Neural cell (in vitro differentiated cells): ENCODE measurements at regions not wholly inside any gene's neighbourhood (a gene's known extent, or its start where the extent isn't known, plus 50 kb on each side); places are given as distances from the start of the nearest gene placed in this dataset.

Experiments
- H2AFZ ChIP-seq: fragments of 200-600, 300-800 bp; sonication (generic), shearing (Covaris generic); 2 replicates; pipeline ENCODE4 v1.6.0; 2014; ENCODE audit warnings: low read depth, mild to moderate bottlenecking, antibody characterized with exemption, low read length, moderate library complexity
- H3F3A ChIP-seq: fragments of 200-600 bp; shearing (Covaris generic); 2 replicates; pipeline ENCODE4 v1.6.1; 2016; ENCODE audit warnings: mild to moderate bottlenecking, moderate library complexity, mixed read lengths, antibody characterized with exemption, low read length; ENCODE audit not compliant: insufficient read depth, poor library complexity, severe bottlenecking
- H3K27ac ChIP-seq: fragments of 200-600, 300-800 bp; sonication (generic), shearing (Covaris generic); 2 replicates; pipeline ENCODE4 v1.5.1; 2014; ENCODE audit warnings: mild to moderate bottlenecking, low read length, moderate library complexity
- H3K27me3 ChIP-seq: fragments of 300-800, 200-600 bp; sonication (generic), shearing (Covaris generic); 2 replicates; pipeline ENCODE4 v1.6.0; 2014; ENCODE audit warnings: mild to moderate bottlenecking, low read depth, low read length, moderate library complexity; ENCODE audit not compliant: insufficient read depth
- H3K36me3 ChIP-seq: fragments of 300-800, 200-600 bp; sonication (generic), shearing (Covaris generic); 2 replicates; pipeline ENCODE4 v1.5.1; 2014; ENCODE audit warnings: mild to moderate bottlenecking, antibody characterized with exemption, low read length, moderate library complexity; ENCODE audit not compliant: insufficient read depth
- H3K4me2 ChIP-seq: fragments of 300-800, 200-600 bp; sonication (generic), shearing (Covaris generic); 2 replicates; pipeline ENCODE4 v1.6.0; 2014; ENCODE audit warnings: mild to moderate bottlenecking, low read length
- H3K4me3 ChIP-seq: fragments of 300-800, 200-600 bp; sonication (generic), shearing (Covaris generic); 2 replicates; pipeline ENCODE4 v1.5.1; 2014; ENCODE audit warnings: mild to moderate bottlenecking, low read length, moderate library complexity
- H3K79me2 ChIP-seq: fragments of 200-600 bp; shearing (Covaris generic); replicated peaks from 2 replicates; pipeline ENCODE4 v1.6.0; 2014; ENCODE audit warnings: mild to moderate bottlenecking, low read length, moderate library complexity; ENCODE audit not compliant: insufficient read depth
- H3K9ac ChIP-seq: fragments of 300-800, 200-600 bp; sonication (generic), shearing (Covaris generic); 2 replicates; pipeline ENCODE4 v1.6.1; 2016; ENCODE audit warnings: mild to moderate bottlenecking, low read length, mixed read lengths
- H3K9me2 ChIP-seq: fragments of 200-600 bp; shearing (Covaris generic); 2 replicates; pipeline ENCODE4 v1.6.1; 2016; ENCODE audit warnings: mild to moderate bottlenecking, low read length, mixed read lengths; ENCODE audit not compliant: insufficient read depth
- H3K9me3 ChIP-seq: fragments of 200-600, 300-800 bp; sonication (generic), shearing (Covaris generic); 2 replicates; pipeline ENCODE4 v1.6.1; 2016; ENCODE audit warnings: mild to moderate bottlenecking, mixed run types, low read length, moderate library complexity, mixed read lengths
- H4K20me1 ChIP-seq: fragments of 200-600 bp; shearing (Covaris generic); 2 replicates; pipeline ENCODE4 v1.6.1; 2016; ENCODE audit warnings: mild to moderate bottlenecking, mixed run types; ENCODE audit not compliant: insufficient read depth
- CTCF ChIP-seq: fragments of 450-650 bp; IDR thresholded peaks from 2 replicates; pipeline ENCODE4 v1.5.1; 2014; ENCODE audit warnings: antibody characterized with exemption, mild to moderate bottlenecking, moderate library complexity; ENCODE audit not compliant: poor library complexity, severe bottlenecking
- EP300 ChIP-seq: fragments of 450-650 bp; conservative IDR thresholded peaks from 2 replicates; pipeline ENCODE4 v1.6.1; 2014; ENCODE audit warnings: antibody characterized with exemption, mild to moderate bottlenecking, moderate library complexity; ENCODE audit not compliant: poor library complexity, severe bottlenecking
- EZH2 ChIP-seq: fragments of 200-600, 300-800 bp; shearing (Covaris generic), sonication (generic); IDR thresholded peaks from 2 replicates; pipeline ENCODE4 v1.6.1; 2014; ENCODE audit warnings: antibody characterized with exemption, low read length, borderline replicate concordance, mild to moderate bottlenecking; ENCODE audit not compliant: insufficient read depth, poor library complexity, severe bottlenecking
- MXI1 ChIP-seq: fragments of 450-650 bp; conservative IDR thresholded peaks from 2 replicates; pipeline ENCODE4 v1.6.1; 2014; ENCODE audit warnings: antibody characterized with exemption, mild to moderate bottlenecking; ENCODE audit not compliant: poor library complexity, severe bottlenecking
- POLR2AphosphoS5 ChIP-seq: IDR thresholded peaks from 2 replicates; pipeline ENCODE4 v1.6.1; 2012
- RAD21 ChIP-seq: fragments of 450-650 bp; conservative IDR thresholded peaks from 2 replicates; pipeline ENCODE4 v1.6.1; 2014; ENCODE audit warnings: antibody characterized with exemption, mild to moderate bottlenecking, moderate library complexity
- REST ChIP-seq: IDR thresholded peaks from 2 replicates; pipeline ENCODE4 v1.6.1; 2012; ENCODE audit warnings: borderline replicate concordance
- SMC3 ChIP-seq: fragments of 450-650 bp; conservative IDR thresholded peaks from 2 replicates; pipeline ENCODE4 v1.6.1; 2014; ENCODE audit warnings: antibody characterized with exemption, mild to moderate bottlenecking, moderate library complexity; ENCODE audit not compliant: poor library complexity
- TAF1 ChIP-seq: IDR thresholded peaks from 2 replicates; pipeline ENCODE4 v1.6.1; 2012; ENCODE audit warnings: low read depth

- no peaks in the 10 kb centered on the region for H4K20me1 ChIP-seq
- no peak overlapping the region for H3K9ac ChIP-seq
- no peak overlapping the region for H3K4me2 ChIP-seq
- no peaks in the 10 kb centered on the region for H3K9me2 ChIP-seq
- H3K9me3 ChIP-seq, result no peaks in the 10 kb centered on the region
- no peaks in the 10 kb centered on the region for H3F3A ChIP-seq
- no peaks in the 10 kb centered on the region for H3K36me3 ChIP-seq
- no peak for TF ChIP-seq EZH2
- no peak for TF ChIP-seq MXI1
- no peak for TF ChIP-seq REST
- TF ChIP-seq POLR2AphosphoS5, result no peak
- no peak for TF ChIP-seq SMC3
- TF ChIP-seq TAF1, result no peak
- TF ChIP-seq RAD21, result no peak
- no peak for TF ChIP-seq EP300
- no peak for TF ChIP-seq CTCF
- no peak overlapping the region for H2AFZ ChIP-seq
- H3K4me3 ChIP-seq, result no peak overlapping the region
- H3K27ac ChIP-seq, result no peak overlapping the region
- H3K79me2 ChIP-seq, result no peaks in the 10 kb centered on the region
- H3K27me3 ChIP-seq, result no peaks in the 10 kb centered on the region
These were observed 336.0 kb downstream of the DHX35 start for GRCh38 chr20:39298121-39298520.

GRCh38 chr20:39295301-39295700 lies 333.2 kb downstream of the DHX35 start:
- no peak overlapping the region for H2AFZ ChIP-seq
- H3K27me3 ChIP-seq, result no peaks in the 10 kb centered on the region
- H3K27ac ChIP-seq, result no peak overlapping the region
- no peaks in the 10 kb centered on the region for H4K20me1 ChIP-seq
- H3K4me2 ChIP-seq, result no peak overlapping the region
- no peaks in the 10 kb centered on the region for H3K9me3 ChIP-seq
- no peak overlapping the region for H3K4me3 ChIP-seq
- H3F3A ChIP-seq, result no peaks in the 10 kb centered on the region
- H3K79me2 ChIP-seq, result no peaks in the 10 kb centered on the region
- no peaks in the 10 kb centered on the region for H3K36me3 ChIP-seq
- TF ChIP-seq EZH2, result no peak
- no peak for TF ChIP-seq RAD21
- TF ChIP-seq CTCF, result no peak
- TF ChIP-seq SMC3, result no peak
- no peaks in the 10 kb centered on the region for H3K9me2 ChIP-seq
- no peak overlapping the region for H3K9ac ChIP-seq
